HCT116 (cell line): ENCODE measurements at regions not wholly inside any gene's neighbourhood (a gene's known extent, or its start where the extent isn't known, plus 50 kb on each side); places are given as distances from the start of the nearest gene placed in this dataset.

Experiments used
- ATAC-seq: fragments of 200-7000 bp; cut with Tn5 transposase; 2 replicates; pipeline ENCODE4 v1.9.1; 2020; ENCODE audit warnings: mild to moderate bottlenecking, moderate library complexity
- BruUV-seq: library from RNA; stranded (reverse); fragments of 400-500 nt; replicated peaks from 2 replicates; lab custom pipeline; 2021; lab: Mats Ljungman, UMichigan
- CTCF ChIA-PET: fragments of 300-600 bp; sonication (Branson Sonifier 250); formaldehyde crosslinking; loops from one replicate; lab custom pipeline; 2021; ENCODE audit warnings: antibody characterized with exemption; lab: Charles Lee
- POLR2A ChIA-PET: fragments of 300-600, 350-600 bp; sonication (Branson Sonifier 250); formaldehyde crosslinking; loops from one replicate; lab custom pipeline; 2021; ENCODE audit warnings: antibody characterized with exemption; lab: Charles Lee
- RAD21 ChIA-PET, 2 experiments: fragments of 300-600 bp; sonication (Branson Sonifier 250); formaldehyde crosslinking; loops; one replicate each; lab custom pipeline; 2023; ENCODE audit warnings: low total read pairs in 2 of 2; ENCODE audit not compliant: uncharacterized antibody in 2 of 2, unreplicated experiment in 2 of 2, low non-redundant PET in 1 of 2; lab: Charles Lee
- DNase-seq: peaks from one replicate; pipeline ENCODE4 v3.0.0-alpha.2; 2010; ENCODE audit warnings: low read depth, low spot score
- H2AFZ ChIP-seq: fragments of 200-600 bp; shearing (Covaris generic), sonication (generic); 2 replicates; pipeline ENCODE4 v1.6.1; 2017; ENCODE audit warnings: low read depth, mixed run types, mixed read lengths, antibody characterized with exemption, low read length; ENCODE audit not compliant: poor library complexity, severe bottlenecking
- H3K27ac ChIP-seq: 2 replicates; pipeline ENCODE4 v1.5.1; 2012; ENCODE audit warnings: low read depth, low read length
- H3K27me3 ChIP-seq: fragments of 200-600 bp; sonication (generic); 2 replicates; pipeline ENCODE4 v1.6.1; 2016; ENCODE audit warnings: mixed run types, low read length, mixed read lengths; ENCODE audit not compliant: insufficient read depth
- H3K36me3 ChIP-seq, 2 experiments: fragments of 200-500 bp in 1 of 2; fragments of 200-600 bp in 1 of 2; sonication (Bioruptor generic) in 1 of 2; sonication (generic) in 1 of 2; 2 replicates each; pipeline versions ENCODE4 v1.5.1 to v1.6.1; 2014 to 2016; ENCODE audit warnings: low read length in 2 of 2, inconsistent platforms in 1 of 2, mixed read lengths in 1 of 2, mixed run types in 1 of 2; ENCODE audit not compliant: insufficient read depth in 2 of 2, control insufficient read depth in 1 of 2
- H3K4me1 ChIP-seq, 2 experiments: fragments of 200-600 bp in 1 of 2; sonication (generic) in 1 of 2; 2 replicates each; pipeline versions ENCODE4 v1.5.1 to v1.6.1; 2012 to 2017; ENCODE audit warnings: low read length in 2 of 2, inconsistent platforms in 1 of 2, mild to moderate bottlenecking in 1 of 2, mixed read lengths in 1 of 2, mixed run types in 1 of 2, moderate library complexity in 1 of 2; ENCODE audit not compliant: insufficient read depth in 2 of 2, control insufficient read depth in 1 of 2
- H3K4me2 ChIP-seq: fragments of 200-600 bp; sonication (generic); 2 replicates; pipeline ENCODE4 v1.6.1; 2017; ENCODE audit warnings: mixed run types, low read length, mixed read lengths
- H3K4me3 ChIP-seq, 2 experiments: fragments of 200-600 bp in 1 of 2; sonication (generic) in 1 of 2; replicated peaks in 1 of 2; 2 replicates each; pipeline ENCODE4 v1.5.1; 2011 to 2016; ENCODE audit warnings: low read length in 2 of 2, control low read depth in 1 of 2, low read depth in 1 of 2, mild to moderate bottlenecking in 1 of 2, mixed read lengths in 1 of 2, mixed run types in 1 of 2
- H3K79me2 ChIP-seq: fragments of 200-600 bp; sonication (generic); 2 replicates; pipeline ENCODE4 v1.6.1; 2017; ENCODE audit warnings: mild to moderate bottlenecking, mixed run types, low read length, moderate library complexity, mixed read lengths; ENCODE audit not compliant: insufficient read depth
- H3K9ac ChIP-seq: fragments of 200-600 bp; sonication (generic); 2 replicates; pipeline ENCODE4 v1.6.1; 2016; ENCODE audit warnings: low read length, mixed read lengths
- H3K9me2 ChIP-seq: fragments of 200-600 bp; sonication (generic), shearing (Covaris generic); 2 replicates; pipeline ENCODE4 v1.6.1; 2017; ENCODE audit warnings: mixed run types, mild to moderate bottlenecking, moderate library complexity; ENCODE audit not compliant: insufficient read depth
- H3K9me3 ChIP-seq, 2 experiments: fragments of 200-500 bp in 1 of 2; fragments of 200-600 bp in 1 of 2; sonication (Bioruptor generic) in 1 of 2; sonication (generic) in 1 of 2; 2 replicates each; pipeline ENCODE4 v1.6.1; 2014 to 2017; ENCODE audit warnings: low read length in 2 of 2, mixed read lengths in 2 of 2, inconsistent platforms in 1 of 2, low read depth in 1 of 2, mild to moderate bottlenecking in 1 of 2, mixed run types in 1 of 2, moderate library complexity in 1 of 2; ENCODE audit not compliant: control insufficient read depth in 1 of 2, insufficient read depth in 1 of 2
- H4K20me1 ChIP-seq: fragments of 200-600 bp; sonication (generic), shearing (Covaris generic); 2 replicates; pipeline ENCODE4 v1.6.1; 2017; ENCODE audit warnings: mixed run types, mild to moderate bottlenecking, moderate library complexity; ENCODE audit not compliant: insufficient read depth
- CBX3 ChIP-seq: IDR thresholded peaks from 2 replicates; pipeline ENCODE4 v1.6.1; 2012; ENCODE audit warnings: low read depth
- CTCF ChIP-seq, 3 experiments: fragments of 200-600 bp in 1 of 3; sonication (generic) in 1 of 3; IDR thresholded peaks in 2 of 3; conservative IDR thresholded peaks in 1 of 3; 2 replicates each; pipeline ENCODE4 v1.5.1; 2012 to 2017; ENCODE audit warnings: low read depth in 2 of 3, low read length in 2 of 3, antibody characterized with exemption in 1 of 3, borderline replicate concordance in 1 of 3, control low read depth in 1 of 3, mild to moderate bottlenecking in 1 of 3, mixed read lengths in 1 of 3, mixed run types in 1 of 3, moderate library complexity in 1 of 3; ENCODE audit not compliant: insufficient read depth in 1 of 3
- FOSL1 ChIP-seq: IDR thresholded peaks from 2 replicates; pipeline ENCODE4 v1.6.1; 2012; ENCODE audit warnings: low read depth
- JUND ChIP-seq: IDR thresholded peaks from 2 replicates; pipeline ENCODE4 v1.6.1; 2012
- MAX ChIP-seq: IDR thresholded peaks from 2 replicates; pipeline ENCODE4 v1.6.1; 2012
- RAD21 ChIP-seq: IDR thresholded peaks from 2 replicates; pipeline ENCODE4 v1.6.1; 2012; ENCODE audit warnings: low read depth, mild to moderate bottlenecking
- REST ChIP-seq: IDR thresholded peaks from 2 replicates; pipeline ENCODE4 v1.6.1; 2012; ENCODE audit warnings: low read depth
- SRF ChIP-seq: IDR thresholded peaks from 2 replicates; pipeline ENCODE4 v1.6.1; 2012; ENCODE audit warnings: low read depth
- TCF7L2 ChIP-seq: IDR thresholded peaks from 2 replicates; pipeline ENCODE4 v1.7.0; 2011; ENCODE audit warnings: borderline replicate concordance, inconsistent platforms; ENCODE audit not compliant: insufficient read depth, insufficient read length; ENCODE audit errors: extremely low read depth
- YY1 ChIP-seq: IDR thresholded peaks from 2 replicates; pipeline ENCODE4 v1.6.1; 2011; ENCODE audit warnings: low read length, low read depth, moderate library complexity, mild to moderate bottlenecking; ENCODE audit not compliant: insufficient replicate concordance; ENCODE audit errors: extremely low read depth
- ZBTB33 ChIP-seq: IDR thresholded peaks from 2 replicates; pipeline ENCODE4 v1.6.1; 2011; ENCODE audit warnings: mild to moderate bottlenecking, low read length, moderate library complexity; ENCODE audit not compliant: insufficient replicate concordance; ENCODE audit errors: extremely low read depth
- ZFX ChIP-seq: fragments of 450-650 bp; IDR thresholded peaks from 2 replicates; pipeline ENCODE4 v1.6.1; 2017
- ZNF274 ChIP-seq: fragments of 200-500 bp; sonication (Bioruptor generic); IDR thresholded peaks from 2 replicates; pipeline ENCODE4 v1.6.1; 2014; ENCODE audit warnings: mild to moderate bottlenecking, low read depth, low read length, inconsistent platforms
- intact Hi-C: fragments of 100-400 bp; cut with micrococcal nuclease; formaldehyde crosslinking; loops from 2 replicates; pipeline ENCODE4 v1.10.0; 2022

- H2AFZ ChIP-seq: no peak overlapping the region
- ATAC-seq: no peak
- H3K9ac ChIP-seq: no peak overlapping the region
- H3K9me3 ChIP-seq: no peaks in the 10 kb centered on the region
- POLR2A ChIA-PET: no interaction called here
- CTCF ChIA-PET: no interaction called here
- DNase-seq: no peak
- no peak overlapping the region for H3K27ac ChIP-seq
- H3K4me2 ChIP-seq: no peak overlapping the region
- no peaks in the 10 kb centered on the region for H3K36me3 ChIP-seq
- H3K9me2 ChIP-seq: no peaks in the 10 kb centered on the region
- no peaks in the 10 kb centered on the region for H4K20me1 ChIP-seq
- TF ChIP-seq ZNF274 (no peak), ZBTB33 (no peak), JUND (no peak), ZFX (no peak), SRF (no peak), CTCF (IDR thresholded peaks at IDR 0.05 in 2 of 3, conservative IDR thresholded peaks at IDR 0.05 in 1 of 3; ENCODE audit: borderline replicate concordance in 1 of 3, insufficient read depth in 1 of 3, low read depth in 2 of 3, low read length in 2 of 3) (no peak), RAD21 (no peak), MAX (no peak), FOSL1 (no peak), REST (no peak), TCF7L2 (no peak), CBX3 (no peak), YY1 (no peak)
- peaks cover 7% of the 10 kb centered on the region; the same call in 1 of the 2 replicates for H3K27me3 ChIP-seq
- intact Hi-C loops: no loop called here
- no peaks in the 10 kb centered on the region for H3K79me2 ChIP-seq
- H3K4me3 ChIP-seq: no peak overlapping the region
- no TSS peak for BruUV-seq
- RAD21 ChIA-PET: no interaction called here
- H3K4me1 ChIP-seq: no peaks in the 10 kb centered on the region
These were observed 328.4 kb downstream of the CDC5L start for GRCh38 chr6:44715925-44716324.
